Progenitor cell of endocrine pancreas (in vitro differentiated cells): ENCODE measurements at regions not wholly inside any gene's neighbourhood (a gene's known extent, or its start where the extent isn't known, plus 50 kb on each side); places are given as distances from the start of the nearest gene placed in this dataset.
A peak's percentile ranks its signal among the peaks of the same experiment; 100 is the strongest.

Source experiments
- DNase-seq: peaks from one replicate; pipeline ENCODE4 v3.0.0; 2021; ENCODE audit warnings: low spot score; ENCODE audit not compliant: unreplicated experiment
- H3K27ac Mint-ChIP-seq: 2 replicates; pipeline ENCODE4 v1.8.0; 2021; ENCODE audit warnings: mild to moderate bottlenecking, moderate library complexity, mixed read lengths
- H3K27me3 Mint-ChIP-seq: 2 replicates; pipeline ENCODE4 v1.8.0; 2021; ENCODE audit warnings: mixed read lengths
- H3K36me3 Mint-ChIP-seq: 2 replicates; pipeline ENCODE4 v1.8.0; 2022; ENCODE audit warnings: mixed read lengths; ENCODE audit not compliant: insufficient read depth
- H3K4me1 Mint-ChIP-seq: 2 replicates; pipeline ENCODE4 v1.8.0; 2021; ENCODE audit warnings: low read depth, mixed read lengths
- H3K4me3 Mint-ChIP-seq: 2 replicates; pipeline ENCODE4 v1.8.0; 2021; ENCODE audit warnings: low read depth, mild to moderate bottlenecking, moderate library complexity, mixed read lengths
- H3K9me3 Mint-ChIP-seq: 2 replicates; pipeline ENCODE4 v1.8.0; 2021; ENCODE audit warnings: low read depth, mixed read lengths
- TF ChIP-seq, protein P1 (sequence below): fragments of 200-600 bp; sonication (generic); IDR thresholded peaks from one replicate; pipeline ENCODE4 v1.5.0; 2021; ENCODE audit warnings: antibody characterized with exemption, mild to moderate bottlenecking; ENCODE audit not compliant: unreplicated experiment

DNA sequence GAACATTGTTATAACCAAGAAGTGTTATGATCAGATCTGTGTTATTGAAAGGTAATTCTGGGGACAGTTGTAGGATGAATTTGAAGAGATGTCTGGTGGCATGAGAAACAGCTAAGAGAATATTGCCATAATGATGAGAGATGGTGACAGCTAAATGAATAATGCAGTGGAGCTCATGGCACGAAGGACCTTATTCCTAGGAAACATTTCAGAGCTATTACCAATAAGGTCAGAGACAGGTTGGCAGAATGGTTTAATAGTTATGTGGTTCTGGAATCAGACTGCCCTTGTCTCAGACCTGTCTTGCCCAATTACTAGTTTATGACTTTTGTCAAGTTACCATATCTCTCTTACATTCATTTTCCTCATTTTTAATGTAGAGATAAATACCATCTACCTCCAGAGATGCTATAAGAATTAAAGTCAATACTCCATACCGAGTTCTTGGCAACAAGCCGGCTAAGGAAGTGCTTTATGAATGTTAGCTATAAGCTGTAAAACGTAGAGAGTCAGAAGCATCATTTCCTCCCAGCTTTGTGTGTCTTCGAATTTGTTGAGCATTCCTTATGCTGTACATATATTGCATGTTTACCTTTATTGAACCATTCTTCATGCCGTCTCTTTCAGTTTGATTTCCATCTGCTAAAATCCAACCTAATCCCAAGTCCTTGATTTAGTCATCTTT, 73.6 kb upstream of the COL5A2 start:
- no peaks in the 10 kb centered on the region for H3K27me3 Mint-ChIP-seq
- H3K27ac Mint-ChIP-seq: peak overlapping the region; percentile 3
- H3K36me3 Mint-ChIP-seq: no peaks in the 10 kb centered on the region
- no peak for DNase-seq
- no peaks in the 10 kb centered on the region for H3K9me3 Mint-ChIP-seq
- H3K4me3 Mint-ChIP-seq: no peak overlapping the region
- TF ChIP-seq, protein P1, sequence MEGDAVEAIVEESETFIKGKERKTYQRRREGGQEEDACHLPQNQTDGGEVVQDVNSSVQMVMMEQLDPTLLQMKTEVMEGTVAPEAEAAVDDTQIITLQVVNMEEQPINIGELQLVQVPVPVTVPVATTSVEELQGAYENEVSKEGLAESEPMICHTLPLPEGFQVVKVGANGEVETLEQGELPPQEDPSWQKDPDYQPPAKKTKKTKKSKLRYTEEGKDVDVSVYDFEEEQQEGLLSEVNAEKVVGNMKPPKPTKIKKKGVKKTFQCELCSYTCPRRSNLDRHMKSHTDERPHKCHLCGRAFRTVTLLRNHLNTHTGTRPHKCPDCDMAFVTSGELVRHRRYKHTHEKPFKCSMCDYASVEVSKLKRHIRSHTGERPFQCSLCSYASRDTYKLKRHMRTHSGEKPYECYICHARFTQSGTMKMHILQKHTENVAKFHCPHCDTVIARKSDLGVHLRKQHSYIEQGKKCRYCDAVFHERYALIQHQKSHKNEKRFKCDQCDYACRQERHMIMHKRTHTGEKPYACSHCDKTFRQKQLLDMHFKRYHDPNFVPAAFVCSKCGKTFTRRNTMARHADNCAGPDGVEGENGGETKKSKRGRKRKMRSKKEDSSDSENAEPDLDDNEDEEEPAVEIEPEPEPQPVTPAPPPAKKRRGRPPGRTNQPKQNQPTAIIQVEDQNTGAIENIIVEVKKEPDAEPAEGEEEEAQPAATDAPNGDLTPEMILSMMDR: no peak
- peaks cover 9% of the 10 kb centered on the region for H3K4me1 Mint-ChIP-seq

DNA sequence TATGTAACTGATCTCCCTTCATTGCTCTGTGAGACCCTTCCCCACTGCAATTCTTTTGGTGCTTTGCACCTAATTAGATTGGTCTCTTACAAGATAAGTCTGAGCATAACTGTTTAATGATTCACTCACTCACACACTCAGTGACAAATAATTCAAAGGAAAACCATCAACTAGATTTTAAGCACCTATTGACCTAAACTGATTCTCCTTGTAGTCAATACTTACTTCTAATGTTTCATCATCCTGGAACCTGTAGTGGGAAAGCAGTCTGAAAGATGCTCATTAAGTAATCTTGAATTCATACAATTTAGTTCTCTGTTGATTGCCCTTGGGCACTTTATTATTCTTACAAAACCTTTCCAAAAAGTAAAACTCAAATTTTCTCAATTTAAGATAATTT, 74.3 kb upstream of the COL5A2 start:
- no peak for DNase-seq
- H3K9me3 Mint-ChIP-seq: no peaks in the 10 kb centered on the region
- peaks cover 9% of the 10 kb centered on the region for H3K4me1 Mint-ChIP-seq
- no peaks in the 10 kb centered on the region for H3K36me3 Mint-ChIP-seq
- TF ChIP-seq, protein P1: no peak
- no peak overlapping the region for H3K4me3 Mint-ChIP-seq
- no peak overlapping the region for H3K27ac Mint-ChIP-seq
- no peaks in the 10 kb centered on the region for H3K27me3 Mint-ChIP-seq

DNA sequence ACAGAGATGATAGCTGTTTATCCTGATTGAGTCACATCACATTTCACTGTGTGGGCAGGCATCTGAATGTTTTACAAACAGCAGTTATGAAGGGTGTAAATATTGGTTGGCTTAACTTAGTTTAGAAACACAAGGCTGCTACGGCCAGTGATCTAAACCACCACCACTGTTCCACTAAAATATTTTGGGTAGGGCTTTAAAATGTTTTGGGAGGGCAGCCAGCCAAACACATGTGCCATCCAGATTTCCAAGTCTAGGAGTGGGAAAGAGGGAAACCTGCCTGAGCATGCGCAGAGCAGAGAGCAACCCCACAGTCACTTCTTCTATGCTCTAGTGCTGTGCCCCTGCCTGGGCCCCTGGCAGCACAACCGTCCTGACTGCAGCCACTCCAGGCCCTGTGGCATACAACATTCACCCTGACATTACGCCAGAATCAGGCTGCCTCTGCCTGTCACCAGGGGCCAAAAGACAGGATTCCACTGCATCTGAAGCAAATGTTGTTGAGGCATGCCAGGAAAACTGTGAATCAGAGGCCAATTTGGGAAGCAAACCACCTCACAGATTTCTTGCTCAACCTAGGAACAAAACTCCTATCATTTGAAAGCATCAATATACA, 74.8 kb upstream of the COL5A2 start:
- Mint-ChIP-seq H3K36me3 (no peaks in the 10 kb centered on the region), H3K4me1 (peaks cover 9% of the 10 kb centered on the region), H3K9me3 (no peaks in the 10 kb centered on the region), H3K4me3 (no peak overlapping the region), H3K27ac (no peak overlapping the region), H3K27me3 (no peaks in the 10 kb centered on the region)
- TF ChIP-seq, protein P1: no peak
- DNase-seq: no peak

DNA sequence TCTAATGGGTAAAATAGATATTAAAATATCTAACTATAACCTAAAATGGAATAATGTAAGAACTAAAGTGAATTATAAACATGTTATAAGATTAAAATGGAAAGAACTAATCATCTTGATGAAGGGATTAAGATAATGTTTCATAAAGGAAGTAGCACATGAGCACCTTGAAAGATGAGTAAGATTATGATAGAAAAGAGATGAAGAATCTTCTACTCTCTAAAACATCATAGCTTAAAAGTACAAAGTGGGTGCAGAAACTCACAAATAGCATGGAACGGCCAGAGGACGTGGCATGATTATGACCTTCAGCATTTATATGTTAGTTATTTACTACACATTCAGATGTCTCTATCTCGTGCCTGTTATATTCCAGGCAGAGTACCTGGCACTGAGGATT, 76.2 kb upstream of the COL5A2 start:
- Mint-ChIP-seq H3K27ac (no peak overlapping the region), H3K9me3 (no peaks in the 10 kb centered on the region), H3K4me3 (no peak overlapping the region), H3K36me3 (no peaks in the 10 kb centered on the region), H3K4me1 (peaks cover 9% of the 10 kb centered on the region), H3K27me3 (no peaks in the 10 kb centered on the region)
- DNase-seq: no peak
- TF ChIP-seq, protein P1: no peak

DNA sequence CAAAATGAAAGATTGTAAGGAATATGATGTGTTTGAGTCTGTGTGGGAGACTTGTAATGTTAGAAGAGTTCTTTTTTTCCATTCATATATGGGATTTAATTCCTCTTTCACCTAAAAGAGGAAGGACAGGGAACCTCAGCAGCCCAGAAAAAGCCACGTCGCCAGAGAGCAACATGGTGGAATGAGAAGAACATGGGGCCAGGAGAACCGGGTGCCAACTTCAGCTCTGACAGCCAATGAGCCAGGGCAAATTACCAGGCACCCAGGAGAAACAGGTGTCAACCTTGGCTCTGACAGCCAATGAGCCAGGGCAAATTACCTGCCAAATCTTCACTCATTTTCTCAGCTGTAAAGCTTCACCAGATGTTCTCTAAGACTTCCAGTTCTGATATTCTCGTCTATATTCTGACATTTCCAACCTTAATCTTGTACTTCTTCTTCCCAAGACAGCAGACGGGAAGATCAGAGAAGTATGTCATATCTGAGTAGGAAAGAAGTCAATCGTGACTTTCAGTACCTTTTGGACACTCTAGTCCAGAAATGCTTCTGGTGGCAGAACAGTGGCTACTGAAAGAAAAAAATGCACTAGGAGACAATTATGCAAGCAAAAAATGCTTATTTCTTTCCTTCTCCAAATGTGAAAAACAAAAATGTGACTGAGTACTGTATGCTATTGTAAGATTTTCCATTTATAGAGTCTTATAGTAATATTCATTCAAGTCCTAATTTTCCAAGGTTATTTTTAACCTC, 79.2 kb upstream of the COL5A2 start:
- no peaks in the 10 kb centered on the region for H3K27me3 Mint-ChIP-seq
- TF ChIP-seq, protein P1: no peak
- no peak overlapping the region for H3K27ac Mint-ChIP-seq
- H3K9me3 Mint-ChIP-seq: no peaks in the 10 kb centered on the region
- H3K4me3 Mint-ChIP-seq: no peak overlapping the region
- DNase-seq: no peak
- H3K4me1 Mint-ChIP-seq: peaks cover 2% of the 10 kb centered on the region
- H3K36me3 Mint-ChIP-seq: no peaks in the 10 kb centered on the region
